H1 (cell line): ENCODE measurements at regions not wholly inside any gene's neighbourhood (a gene's known extent, or its start where the extent isn't known, plus 50 kb on each side); places are given as distances from the start of the nearest gene placed in this dataset.

Experiments
- CTCF ChIA-PET: fragments of 300-600 bp; sonication (Branson Sonifier 250); formaldehyde crosslinking; loops from one replicate; lab custom pipeline; 2021; ENCODE audit not compliant: partially characterized antibody; lab: Charles Lee
- POLR2A ChIA-PET: fragments of 300-600 bp; sonication (Branson Sonifier 250); formaldehyde crosslinking; loops from one replicate; lab custom pipeline; 2021; ENCODE audit warnings: inconsistent platforms; ENCODE audit not compliant: partially characterized antibody; lab: Charles Lee
- DNase-seq, 2 experiments: peaks; one replicate each; pipeline versions ENCODE4 v3.0.0 to v3.0.0-alpha.2; 2010 to 2022; ENCODE audit warnings: low spot score in 2 of 2, low read depth in 1 of 2, mixed read lengths in 1 of 2
- FAIRE-seq: peaks from 2 replicates; lab custom pipeline; 2011; peaks lifted over from hg19 to GRCh38; lab: Jason Lieb, UNC
- H2AFZ ChIP-seq: 2 replicates; pipeline ENCODE4 v1.8.1; 2012; ENCODE audit warnings: low read length, inconsistent platforms
- H2AK5ac ChIP-seq: 2 replicates; pipeline ENCODE4 v1.6.1; 2013; ENCODE audit warnings: low read depth, low read length
- H2BK120ac ChIP-seq: replicated peaks from 2 replicates; pipeline ENCODE3; 2013; ENCODE audit warnings: low read depth, low read length, inconsistent platforms
- H2BK12ac ChIP-seq: 2 replicates; pipeline ENCODE4 v1.6.1; 2013; ENCODE audit warnings: low read depth, low read length
- H2BK15ac ChIP-seq: 2 replicates; pipeline ENCODE4 v1.6.1; 2013; ENCODE audit warnings: low read length
- H2BK20ac ChIP-seq: 2 replicates; pipeline ENCODE4 v1.6.1; 2013; ENCODE audit warnings: low read length
- H2BK5ac ChIP-seq: 2 replicates; pipeline ENCODE4 v1.6.1; 2013; ENCODE audit warnings: low read depth, low read length
- H3K14ac ChIP-seq: 2 replicates; pipeline ENCODE4 v1.6.1; 2013; ENCODE audit warnings: inconsistent platforms; ENCODE audit not compliant: insufficient read length
- H3K18ac ChIP-seq: 2 replicates; pipeline ENCODE4 v1.6.1; 2013; ENCODE audit warnings: low read length; ENCODE audit errors: extremely low read depth
- H3K23ac ChIP-seq: 2 replicates; pipeline ENCODE4 v1.6.1; 2013; ENCODE audit warnings: inconsistent platforms; ENCODE audit not compliant: insufficient read length
- H3K23me2 ChIP-seq: 2 replicates; pipeline ENCODE4 v1.6.1; 2013; ENCODE audit warnings: low read depth, low read length
- H3K27ac ChIP-seq: 2 replicates; pipeline ENCODE4 v1.6.1; 2011; ENCODE audit warnings: low read depth, low read length, inconsistent platforms
- H3K27me3 ChIP-seq, 4 experiments: replicated peaks in 1 of 4; 1 replicate in 1 of 4; 2 replicates in 3 of 4; pipeline versions ENCODE4 v1.6.1 to v1.8.1; 2011 to 2013; ENCODE audit warnings: low read length in 3 of 4, mild to moderate bottlenecking in 3 of 4, inconsistent platforms in 2 of 4, mixed read lengths in 2 of 4, moderate library complexity in 1 of 4; ENCODE audit not compliant: control insufficient read depth in 3 of 4, insufficient read depth in 3 of 4; ENCODE audit errors: extremely low read depth in 1 of 4
- H3K36me3 ChIP-seq, 4 experiments: 2 replicates each; pipeline versions ENCODE4 v1.6.1 to v1.8.1; 2011 to 2013; ENCODE audit warnings: mild to moderate bottlenecking in 4 of 4, low read length in 3 of 4, moderate library complexity in 2 of 4, control low read depth in 1 of 4, inconsistent platforms in 1 of 4; ENCODE audit not compliant: insufficient read depth in 4 of 4, control insufficient read depth in 2 of 4
- H3K4ac ChIP-seq: replicated peaks from 2 replicates; pipeline ENCODE3; 2013; ENCODE audit warnings: low read length, low read depth, mixed read lengths, inconsistent platforms; ENCODE audit not compliant: insufficient read length
- H3K4me1 ChIP-seq, 4 experiments: replicated peaks in 1 of 4; 1 replicate in 1 of 4; 2 replicates in 3 of 4; pipeline versions ENCODE4 v1.6.1 to v1.8.1; 2011 to 2013; ENCODE audit warnings: low read length in 3 of 4, inconsistent platforms in 2 of 4, mixed read lengths in 1 of 4; ENCODE audit not compliant: insufficient read depth in 4 of 4, control insufficient read depth in 3 of 4
- H3K4me2 ChIP-seq, 2 experiments: 2 replicates each; pipeline versions ENCODE4 v1.6.1 to v1.8.1; 2011 to 2013; ENCODE audit warnings: low read depth in 2 of 2, low read length in 2 of 2, control low read depth in 1 of 2, inconsistent platforms in 1 of 2, mild to moderate bottlenecking in 1 of 2; ENCODE audit not compliant: insufficient read depth in 1 of 2
- H3K4me3 ChIP-seq, 4 experiments: fragments of 200-600, 300-600 bp in 1 of 4; sonication (generic), shearing (Covaris generic), sonication (Bioruptor Twin) in 1 of 4; 2 replicates each; pipeline versions ENCODE4 v1.5.1 to v1.8.1; 2011 to 2016; ENCODE audit warnings: low read length in 4 of 4, low read depth in 3 of 4, control low read depth in 2 of 4, inconsistent platforms in 2 of 4, mild to moderate bottlenecking in 2 of 4, mixed read lengths in 1 of 4, moderate library complexity in 1 of 4; ENCODE audit not compliant: insufficient read depth in 2 of 4; ENCODE audit errors: extremely low read depth in 1 of 4
- H3K56ac ChIP-seq: replicated peaks from 2 replicates; pipeline ENCODE3; 2013; ENCODE audit warnings: low read depth, mild to moderate bottlenecking, mixed read lengths, low read length, inconsistent platforms; ENCODE audit not compliant: insufficient read length
- H3K79me1 ChIP-seq: 2 replicates; pipeline ENCODE4 v1.6.1; 2013; ENCODE audit warnings: low read depth, low read length, control low read depth
- H3K79me2 ChIP-seq, 2 experiments: 2 replicates each; pipeline versions ENCODE4 v1.6.1 to v1.8.1; 2012 to 2013; ENCODE audit warnings: low read length in 2 of 2, mild to moderate bottlenecking in 2 of 2, inconsistent platforms in 1 of 2; ENCODE audit not compliant: insufficient read depth in 2 of 2, control insufficient read depth in 1 of 2
- H3K9ac ChIP-seq, 4 experiments: replicated peaks in 1 of 4; 1 replicate in 1 of 4; 2 replicates in 3 of 4; pipeline versions ENCODE4 v1.6.1 to v1.8.1; 2011 to 2013; ENCODE audit warnings: low read depth in 3 of 4, low read length in 3 of 4, control low read depth in 2 of 4, mild to moderate bottlenecking in 2 of 4, moderate library complexity in 2 of 4, inconsistent platforms in 1 of 4; ENCODE audit errors: extremely low read depth in 1 of 4
- H3K9me3 ChIP-seq, 2 experiments: 2 replicates each; pipeline versions ENCODE4 v1.6.1 to v1.8.1; 2012 to 2013; ENCODE audit warnings: mild to moderate bottlenecking in 2 of 2, moderate library complexity in 2 of 2, control low read depth in 1 of 2, inconsistent platforms in 1 of 2, low read depth in 1 of 2, low read length in 1 of 2, mixed read lengths in 1 of 2; ENCODE audit not compliant: insufficient read depth in 2 of 2
- H4K20me1 ChIP-seq, 2 experiments: replicated peaks in 1 of 2; 2 replicates each; pipeline versions ENCODE3 to v1.8.1; 2011 to 2013; ENCODE audit warnings: inconsistent platforms in 2 of 2, low read length in 2 of 2, mild to moderate bottlenecking in 1 of 2; ENCODE audit not compliant: insufficient read depth in 2 of 2, control insufficient read depth in 1 of 2
- H4K5ac ChIP-seq: 2 replicates; pipeline ENCODE4 v1.6.1; 2013; ENCODE audit warnings: low read length, low read depth, mixed read lengths, inconsistent platforms; ENCODE audit not compliant: insufficient read length
- H4K8ac ChIP-seq: 2 replicates; pipeline ENCODE4 v1.8.0; 2013; ENCODE audit warnings: mild to moderate bottlenecking, moderate library complexity, low read length, inconsistent platforms; ENCODE audit not compliant: insufficient read depth; ENCODE audit errors: extremely low read depth
- H4K91ac ChIP-seq: replicated peaks from 2 replicates; pipeline ENCODE3; 2013; ENCODE audit warnings: low read length, mixed read lengths, inconsistent platforms; ENCODE audit not compliant: insufficient read length
- CBX5 ChIP-seq: fragments of 300-800, 300-1000 bp; sonication (generic); IDR thresholded peaks from 2 replicates; pipeline ENCODE4 v1.7.1; 2016; ENCODE audit warnings: antibody characterized with exemption, low read length, low read depth
- CBX8 ChIP-seq: fragments of 300-800, 300-1000 bp; sonication (generic); IDR thresholded peaks from 2 replicates; pipeline ENCODE4 v1.7.1; 2016; ENCODE audit warnings: low read depth, low read length, borderline replicate concordance
- CHD2 ChIP-seq: IDR thresholded peaks from 2 replicates; pipeline ENCODE4 v1.6.1; 2012; ENCODE audit warnings: low read length, improper control_type of control experiment
- CREB1 ChIP-seq: IDR thresholded peaks from 2 replicates; pipeline ENCODE4 v1.6.1; 2012; ENCODE audit warnings: inconsistent platforms
- EZH2 ChIP-seq: fragments of 200-600 bp; sonication (generic); IDR thresholded peaks from 2 replicates; pipeline ENCODE4 v1.7.1; 2012; ENCODE audit warnings: low read depth, mild to moderate bottlenecking, moderate library complexity, low read length, inconsistent platforms; ENCODE audit not compliant: severe bottlenecking
- GABPA ChIP-seq: IDR thresholded peaks from 2 replicates; pipeline ENCODE4 v1.6.1; 2011; ENCODE audit warnings: mild to moderate bottlenecking, low read length, moderate library complexity, borderline replicate concordance; ENCODE audit not compliant: insufficient read depth
- KDM1A ChIP-seq: fragments of 200-600, 300-600 bp; sonication (generic); IDR thresholded peaks from 2 replicates; pipeline ENCODE4 v1.7.1; 2016; ENCODE audit warnings: mild to moderate bottlenecking, low read length, borderline replicate concordance
- KDM5A ChIP-seq: fragments of 200-600 bp; IDR thresholded peaks from 2 replicates; pipeline ENCODE4 v1.7.1; 2012; ENCODE audit warnings: mild to moderate bottlenecking, low read length, inconsistent platforms, mixed read lengths
- MAFK ChIP-seq: IDR thresholded peaks from 2 replicates; pipeline ENCODE4 v1.6.1; 2012; ENCODE audit warnings: low read depth, mild to moderate bottlenecking, improper control_type of control experiment, low read length
- POLR2A ChIP-seq, 2 experiments: IDR thresholded peaks; 1 replicate in 1 of 2; 2 replicates in 1 of 2; pipeline ENCODE4 v1.6.1; 2011; ENCODE audit warnings: low read depth in 2 of 2, low read length in 2 of 2, mild to moderate bottlenecking in 2 of 2; ENCODE audit errors: control extremely low read depth in 1 of 2
- RNF2 ChIP-seq: fragments of 200-900, 300-1000 bp; sonication (generic); IDR thresholded peaks from 2 replicates; pipeline ENCODE4 v1.7.1; 2016; ENCODE audit warnings: borderline replicate concordance, low read depth, mild to moderate bottlenecking, antibody characterized with exemption, low read length; ENCODE audit not compliant: poor library complexity, severe bottlenecking; ENCODE audit errors: missing control alignments
- SIRT6 ChIP-seq: IDR thresholded peaks from one replicate; pipeline ENCODE4 v1.7.1; 2012; ENCODE audit warnings: low read length, inconsistent platforms
- SP1 ChIP-seq: IDR thresholded peaks from 2 replicates; pipeline ENCODE4 v1.6.1; 2011; ENCODE audit warnings: low read depth, low read length
- TCF12 ChIP-seq: IDR thresholded peaks from 2 replicates; pipeline ENCODE4 v1.6.1; 2011; ENCODE audit warnings: low read depth, mild to moderate bottlenecking, low read length
- WGBS, 2 experiments: shearing (Covaris generic) in 1 of 2; methylation state at CpG; one replicate each; pipeline versions ENCODE4 v1.1.6 to v1.1.7; 2013 to 2015; ENCODE audit warnings: low lambda C conversion rate in 2 of 2, mixed read lengths in 2 of 2, inconsistent platforms in 1 of 2, low coverage in 1 of 2, missing lambda C conversion rate in 1 of 2; ENCODE audit not compliant: insufficient replicate concordance in 2 of 2, insufficient coverage in 1 of 2, insufficient read length in 1 of 2; ENCODE audit errors: extremely low coverage in 1 of 2, missing lambda C conversion rate in 1 of 2; 5-methylcytosine and 5-hydroxymethylcytosine counted together
- TF ChIP-seq, protein P1 (sequence below): IDR thresholded peaks from 2 replicates; pipeline ENCODE4 v1.6.1; 2012; ENCODE audit warnings: low read length, inconsistent platforms

DNA sequence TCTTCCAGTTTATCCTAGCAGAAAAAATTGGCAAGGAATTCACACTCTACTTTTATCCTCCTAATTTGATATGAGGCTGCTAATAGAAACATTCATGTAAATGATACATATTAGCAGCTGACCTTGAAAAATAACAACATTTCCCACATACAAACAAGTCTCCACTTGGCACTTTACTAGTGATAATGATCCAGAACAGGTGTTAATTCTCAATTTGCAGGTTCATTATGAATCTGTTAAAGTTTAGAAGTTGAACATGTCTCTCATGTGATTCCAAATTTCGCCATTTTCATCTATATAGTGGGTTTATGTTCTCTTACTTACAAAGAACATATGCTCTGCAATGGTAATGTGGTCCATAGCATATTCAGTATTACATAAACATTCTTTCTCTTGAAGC is 1396.8 kb upstream of the LRRTM3 start:
- no peak overlapping the region for H4K8ac ChIP-seq
- H4K5ac ChIP-seq = no peak overlapping the region
- no peak overlapping the region for H2BK12ac ChIP-seq
- H2BK5ac ChIP-seq = no peak overlapping the region
- 81% methylated on average over 1 of the region's 1 CpG; no CpG with 5 or more reads in 1 of the 2 experiments for WGBS, 2 experiments
- H3K79me1 ChIP-seq = no peaks in the 10 kb centered on the region
- H3K23me2 ChIP-seq = peaks cover 2% of the 10 kb centered on the region; the same call in 1 of the 2 replicates
- H3K36me3 ChIP-seq = no peaks in the 10 kb centered on the region
- POLR2A ChIA-PET = no interaction called here
- no peak overlapping the region for H2BK15ac ChIP-seq
- no peak overlapping the region for H3K4me3 ChIP-seq
- H3K4me1 ChIP-seq = no peaks in the 10 kb centered on the region
- H2AFZ ChIP-seq = no peak overlapping the region
- H2BK120ac ChIP-seq = no peak overlapping the region
- H4K20me1 ChIP-seq = no peaks in the 10 kb centered on the region
- no peak overlapping the region for H2AK5ac ChIP-seq
- no peak overlapping the region for H2BK20ac ChIP-seq
- H3K18ac ChIP-seq = no peak overlapping the region
- DNase-seq (no peak), FAIRE-seq (no peak)
- H3K27ac ChIP-seq = no peak overlapping the region
- H3K27me3 ChIP-seq = no peaks in the 10 kb centered on the region
- CTCF ChIA-PET = no interaction called here
- no peak overlapping the region for H3K14ac ChIP-seq
- no peak overlapping the region for H3K23ac ChIP-seq
- no peak overlapping the region for H3K4ac ChIP-seq
- H3K9me3 ChIP-seq = no peaks in the 10 kb centered on the region
- no peak overlapping the region for H3K4me2 ChIP-seq
- no peak overlapping the region for H3K9ac ChIP-seq
- H4K91ac ChIP-seq = no peak overlapping the region
- H3K79me2 ChIP-seq = no peaks in the 10 kb centered on the region
- no peak overlapping the region for H3K56ac ChIP-seq
- TF ChIP-seq SP1 (no peak), SIRT6 (no peak), EZH2 (no peak), TCF12 (no peak), GABPA (no peak), KDM1A (no peak), RNF2 (no peak), POLR2A (IDR thresholded peaks at IDR 0.05; ENCODE audit: control extremely low read depth in 1 of 2, low read depth in 2 of 2, low read length in 2 of 2) (no peak), CHD2 (no peak), KDM5A (no peak), MAFK (no peak), CBX8 (no peak), CREB1 (no peak), CBX5 (no peak)
- TF ChIP-seq, protein P1, sequence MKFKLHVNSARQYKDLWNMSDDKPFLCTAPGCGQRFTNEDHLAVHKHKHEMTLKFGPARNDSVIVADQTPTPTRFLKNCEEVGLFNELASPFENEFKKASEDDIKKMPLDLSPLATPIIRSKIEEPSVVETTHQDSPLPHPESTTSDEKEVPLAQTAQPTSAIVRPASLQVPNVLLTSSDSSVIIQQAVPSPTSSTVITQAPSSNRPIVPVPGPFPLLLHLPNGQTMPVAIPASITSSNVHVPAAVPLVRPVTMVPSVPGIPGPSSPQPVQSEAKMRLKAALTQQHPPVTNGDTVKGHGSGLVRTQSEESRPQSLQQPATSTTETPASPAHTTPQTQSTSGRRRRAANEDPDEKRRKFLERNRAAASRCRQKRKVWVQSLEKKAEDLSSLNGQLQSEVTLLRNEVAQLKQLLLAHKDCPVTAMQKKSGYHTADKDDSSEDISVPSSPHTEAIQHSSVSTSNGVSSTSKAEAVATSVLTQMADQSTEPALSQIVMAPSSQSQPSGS = no peak
